HepG2 (cell line): ENCODE measurements at regions not wholly inside any gene's neighbourhood (a gene's known extent, or its start where the extent isn't known, plus 50 kb on each side); places are given as distances from the start of the nearest gene placed in this dataset.

Experiments
- ATAC-seq: fragments of 200-7000 bp; cut with Tn5 transposase; 3 replicates; pipeline ENCODE4 v1.9.1; 2020; ENCODE audit warnings: mild to moderate bottlenecking, moderate library complexity
- BruUV-seq: library from RNA; stranded (reverse); fragments of 400-500 nt; replicated peaks from 2 replicates; lab custom pipeline; 2021; lab: Mats Ljungman, UMichigan
- CTCF ChIA-PET: fragments of 300-600 bp; formaldehyde crosslinking; extraction: SDS; loops from one replicate; lab custom pipeline; 2021; ENCODE audit warnings: low total read pairs, inconsistent platforms, low intra/inter-chr PET ratio; lab: Yijun Ruan, JAX
- POLR2A ChIA-PET: fragments of 350-600 bp; sonication (Branson Sonifier 250); formaldehyde crosslinking; loops from one replicate; lab custom pipeline; 2020; ENCODE audit warnings: antibody characterized with exemption, inconsistent platforms; lab: Yijun Ruan, JAX
- DNase-seq: peaks from one replicate; pipeline ENCODE4 v3.0.0-alpha.2; 2015; ENCODE audit warnings: low spot score
- FAIRE-seq: peaks from 3 replicates; lab custom pipeline; 2011; peaks lifted over from hg19 to GRCh38; lab: Jason Lieb, UNC
- H2AFZ ChIP-seq: one replicate; pipeline ENCODE4 v1.6.1; 2011; ENCODE audit warnings: low read length, inconsistent platforms
- H3K27ac ChIP-seq: fragments of 300-600 bp; 3 replicates; pipeline ENCODE4 v1.8.0; 2011; ENCODE audit warnings: mixed run types, mild to moderate bottlenecking, mixed read lengths, low read length, inconsistent platforms; ENCODE audit not compliant: insufficient read depth; ENCODE audit errors: extremely low read length
- H3K27me3 ChIP-seq, 2 experiments: fragments of 200-600 bp in 1 of 2; 2 replicates in 1 of 2; 3 replicates in 1 of 2; pipeline versions ENCODE4 v1.6.0 to v1.8.0; 2011; ENCODE audit warnings: low read length in 2 of 2, mild to moderate bottlenecking in 2 of 2, moderate library complexity in 2 of 2, inconsistent platforms in 1 of 2; ENCODE audit not compliant: insufficient read depth in 2 of 2, control insufficient read depth in 1 of 2
- H3K36me3 ChIP-seq, 2 experiments: fragments of 200-600 bp in 1 of 2; replicated peaks in 1 of 2; 2 replicates in 1 of 2; 3 replicates in 1 of 2; pipeline versions ENCODE4 v1.5.1 to v1.8.0; 2011; ENCODE audit warnings: low read length in 2 of 2, inconsistent platforms in 1 of 2; ENCODE audit not compliant: insufficient read depth in 2 of 2, control insufficient read depth in 1 of 2
- H3K4me1 ChIP-seq: 2 replicates; pipeline ENCODE4 v1.5.1; 2012; ENCODE audit warnings: low read length, inconsistent platforms; ENCODE audit not compliant: insufficient read depth
- H3K4me2 ChIP-seq: 2 replicates; pipeline ENCODE4 v1.6.0; 2011; ENCODE audit warnings: low read depth, low read length, inconsistent platforms
- H3K4me3 ChIP-seq, 3 experiments: fragments of 200-600 bp in 1 of 3; sonication (generic), shearing (Covaris generic) in 1 of 3; replicated peaks in 1 of 3; 2 replicates each; pipeline ENCODE4 v1.5.1; 2011 to 2016; ENCODE audit warnings: low read length in 3 of 3, inconsistent platforms in 2 of 3, low read depth in 2 of 3, mild to moderate bottlenecking in 2 of 3, control low read depth in 1 of 3, mixed read lengths in 1 of 3; ENCODE audit not compliant: insufficient read depth in 1 of 3
- H3K79me2 ChIP-seq: one replicate; pipeline ENCODE4 v1.6.1; 2011; ENCODE audit warnings: low read length, inconsistent platforms; ENCODE audit not compliant: insufficient read depth
- H3K9ac ChIP-seq: 2 replicates; pipeline ENCODE4 v1.6.0; 2011; ENCODE audit warnings: mild to moderate bottlenecking, low read depth, low read length, inconsistent platforms; ENCODE audit not compliant: insufficient read depth
- H3K9me3 ChIP-seq: 2 replicates; pipeline ENCODE4 v1.5.1; 2012; ENCODE audit warnings: mild to moderate bottlenecking, low read length
- H4K20me1 ChIP-seq: 2 replicates; pipeline ENCODE4 v1.6.0; 2011; ENCODE audit warnings: inconsistent platforms, mild to moderate bottlenecking, low read length, moderate library complexity; ENCODE audit not compliant: insufficient read depth
- ARHGAP35 ChIP-seq: sonication (generic); formaldehyde crosslinking; IDR thresholded peaks from 2 replicates; pipeline ENCODE4 v1.9.0; 2022; ENCODE audit warnings: mild to moderate bottlenecking, inconsistent platforms, moderate library complexity, missing genetic modification reagents, borderline replicate concordance
- ATAD3A ChIP-seq: sonication (generic); formaldehyde crosslinking; IDR thresholded peaks from 2 replicates; pipeline ENCODE4 v1.4.0; 2020; ENCODE audit warnings: missing genetic modification reagents
- HOXA3 ChIP-seq: sonication (generic); formaldehyde crosslinking; IDR thresholded peaks from 2 replicates; pipeline ENCODE4 v1.5.0; 2020; ENCODE audit warnings: missing genetic modification reagents
- MTERF4 ChIP-seq: sonication (generic); formaldehyde crosslinking; IDR thresholded peaks from 2 replicates; pipeline ENCODE4 v1.8.0; 2023; ENCODE audit warnings: mild to moderate bottlenecking, missing genetic modification reagents
- SKIL ChIP-seq: sonication (generic); formaldehyde crosslinking; IDR thresholded peaks from 2 replicates; pipeline ENCODE4 v1.8.0; 2022; ENCODE audit warnings: missing genetic modification reagents, mild to moderate bottlenecking, moderate library complexity, borderline replicate concordance
- SP4 ChIP-seq: sonication (generic); formaldehyde crosslinking; IDR thresholded peaks from 2 replicates; pipeline ENCODE4 v1.8.1; 2023; ENCODE audit warnings: mild to moderate bottlenecking, missing genetic modification reagents
- ZBTB42 ChIP-seq: sonication (generic); formaldehyde crosslinking; IDR thresholded peaks from 2 replicates; pipeline ENCODE4 v1.5.0; 2020; ENCODE audit warnings: mild to moderate bottlenecking, missing genetic modification reagents
- ZBTB43 ChIP-seq: sonication (generic); formaldehyde crosslinking; conservative IDR thresholded peaks from 2 replicates; pipeline ENCODE4 v1.4.0; 2020; ENCODE audit warnings: missing genetic modification reagents
- ZFY ChIP-seq: sonication (generic); formaldehyde crosslinking; IDR thresholded peaks from 2 replicates; pipeline ENCODE4 v1.4.0; 2020; ENCODE audit warnings: missing genetic modification reagents
- ZNF343 ChIP-seq: sonication (generic); formaldehyde crosslinking; IDR thresholded peaks from 2 replicates; pipeline ENCODE4 v1.4.0; 2020; ENCODE audit warnings: mild to moderate bottlenecking, missing genetic modification reagents
- ZNF740 ChIP-seq: sonication (generic); formaldehyde crosslinking; IDR thresholded peaks from 2 replicates; pipeline ENCODE4 v1.4.0; 2020; ENCODE audit warnings: missing genetic modification reagents
- ZNF879 ChIP-seq: sonication (generic); formaldehyde crosslinking; IDR thresholded peaks from 2 replicates; pipeline ENCODE4 v1.8.1; 2023; ENCODE audit warnings: missing genetic modification reagents
- ZNF891 ChIP-seq: sonication (generic); formaldehyde crosslinking; IDR thresholded peaks from 2 replicates; pipeline ENCODE4 v1.5.0; 2020; ENCODE audit warnings: mild to moderate bottlenecking, missing genetic modification reagents
- ZSCAN5A ChIP-seq: sonication (generic); formaldehyde crosslinking; IDR thresholded peaks from 2 replicates; pipeline ENCODE4 v1.8.0; 2022; ENCODE audit warnings: mild to moderate bottlenecking, missing genetic modification reagents, borderline replicate concordance
- whole genome bisulfite sequencing: methylation state at CpG from one replicate; pipeline ENCODE4 v1.1.6; 2017; ENCODE audit warnings: low lambda C conversion rate; 5-methylcytosine and 5-hydroxymethylcytosine counted together
- in situ Hi-C: cut with HindIII; loops from 2 replicates; pipeline ENCODE4 v1.10.0; 2017; ENCODE audit warnings: low pct_unique_long_range_greater_than_20kb; ENCODE audit not compliant: extremely low pct_ligation_motif_present
- intact Hi-C: fragments of 100-400 bp; cut with micrococcal nuclease; formaldehyde crosslinking; loops from one replicate; pipeline ENCODE4 v1.10.0; 2022; ENCODE audit not compliant: unreplicated experiment

- Histone ChIP-seq H2AFZ (no peak overlapping the region), H3K9me3 (no peaks in the 10 kb centered on the region), H3K9ac (no peak overlapping the region), H3K4me2 (no peak overlapping the region), H3K36me3 (no peaks in the 10 kb centered on the region), H3K4me3 (no peak overlapping the region), H4K20me1 (no peaks in the 10 kb centered on the region), H3K27ac (no peak overlapping the region), H3K4me1 (no peaks in the 10 kb centered on the region), H3K27me3 (peaks cover 0 to 6% of the 10 kb centered on the region in 2 experiments; a peak in 1 of 5 replicates), H3K79me2 (no peaks in the 10 kb centered on the region)
- no peak for DNase-seq
- ChIA-PET CTCF (no interaction called here), POLR2A (no interaction called here)
- intact Hi-C loops (no loop called here), in situ Hi-C loops (no loop called here)
- no TSS peak for BruUV-seq
- 44% methylated on average over 15 of the region's 15 CpGs for WGBS
- ATAC-seq, result no peak
- TF ChIP-seq ZFY (CRISPR knock-in tag) (no peak), MTERF4 (CRISPR knock-in tag) (no peak), ATAD3A (CRISPR knock-in tag) (no peak), ZNF879 (no peak), ARHGAP35 (no peak), HOXA3 (CRISPR knock-in tag) (no peak), ZNF740 (CRISPR knock-in tag) (no peak), ZNF891 (CRISPR knock-in tag) (no peak), SP4 (CRISPR knock-in tag) (no peak), ZBTB42 (no peak), ZNF343 (CRISPR knock-in tag) (no peak), ZSCAN5A (no peak), SKIL (CRISPR knock-in tag) (no peak), ZBTB43 (CRISPR knock-in tag) (no peak)
- FAIRE-seq, result no peak
Observed at GRCh38 chr6:159493231-159493897, 199.7 kb downstream of the SOD2 start.
